GM21423 (cell line): ENCODE measurements at regions not wholly inside any gene's neighbourhood (a gene's known extent, or its start where the extent isn't known, plus 50 kb on each side); places are given as distances from the start of the nearest gene placed in this dataset.

ENCODE experiments used
- ATAC-seq: cut with Tn5 transposase; IDR thresholded peaks from one replicate; pipeline ENCODE4 v1.9.1; 2021; ENCODE audit warnings: mild to moderate bottlenecking, moderate library complexity; ENCODE audit not compliant: unreplicated experiment

- no peak for ATAC-seq
Observed at GRCh38 chr5:133716532-133717183, 104.3 kb upstream of the FSTL4 start.

DNA sequence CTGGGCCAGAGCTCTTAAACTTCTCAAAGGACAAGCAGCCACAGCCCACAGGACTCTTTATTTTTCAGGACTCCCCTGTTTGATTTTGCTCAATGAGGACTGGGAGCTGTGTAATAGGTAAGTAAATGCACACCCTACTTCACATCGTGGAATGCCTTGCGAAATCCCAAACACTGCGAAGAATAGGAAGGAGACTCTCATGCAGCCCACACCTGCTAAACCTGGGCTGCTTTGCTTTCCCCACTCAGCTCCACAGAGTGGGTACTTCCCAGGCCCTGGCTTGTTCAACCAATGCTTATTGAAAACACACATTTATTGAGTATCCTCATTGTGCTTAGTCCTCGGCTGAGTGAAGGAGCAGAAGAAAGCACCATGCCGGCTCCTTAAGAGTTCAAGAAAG, 103.3 kb upstream of the FSTL4 start:
- no peak for ATAC-seq

GRCh38 chr5:133715216-133715615, 102.9 kb upstream of the FSTL4 start:
- no peak for ATAC-seq

DNA sequence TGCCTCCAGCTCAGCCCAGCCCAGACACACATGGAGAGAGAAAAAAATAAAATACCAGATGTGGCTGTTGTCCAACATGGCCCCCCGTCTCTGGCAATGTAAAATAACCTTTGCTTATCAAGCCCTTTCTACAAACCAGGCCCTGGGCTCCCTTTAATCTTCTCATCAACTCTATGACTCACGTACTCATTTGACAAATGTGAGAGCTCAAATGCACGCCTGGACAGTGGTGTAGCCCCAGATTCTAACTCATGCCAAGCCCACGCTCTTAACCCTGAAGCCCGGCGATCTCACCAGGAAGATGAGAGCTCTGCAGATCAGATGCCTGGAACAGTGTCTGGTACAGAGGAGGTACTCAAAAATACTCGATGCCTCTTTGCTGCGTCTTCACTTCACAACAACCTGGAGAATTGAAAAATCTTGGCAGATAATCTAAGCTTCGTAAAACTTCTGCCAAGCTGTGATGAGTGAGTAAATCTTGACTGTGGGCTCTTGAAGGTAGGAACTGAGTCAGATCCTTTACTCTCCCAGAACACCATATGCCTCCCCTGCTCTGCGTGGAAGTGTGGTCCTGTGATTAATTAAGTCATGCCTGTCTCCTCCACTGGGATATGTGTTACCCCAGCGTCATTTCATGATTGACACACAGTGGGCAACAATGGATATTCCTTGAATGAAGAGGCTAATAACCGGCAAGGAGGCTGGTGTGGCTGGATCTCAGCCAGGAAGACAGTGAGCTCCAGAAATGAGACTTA, 102.0 kb upstream of the FSTL4 start:
- no peak for ATAC-seq

DNA sequence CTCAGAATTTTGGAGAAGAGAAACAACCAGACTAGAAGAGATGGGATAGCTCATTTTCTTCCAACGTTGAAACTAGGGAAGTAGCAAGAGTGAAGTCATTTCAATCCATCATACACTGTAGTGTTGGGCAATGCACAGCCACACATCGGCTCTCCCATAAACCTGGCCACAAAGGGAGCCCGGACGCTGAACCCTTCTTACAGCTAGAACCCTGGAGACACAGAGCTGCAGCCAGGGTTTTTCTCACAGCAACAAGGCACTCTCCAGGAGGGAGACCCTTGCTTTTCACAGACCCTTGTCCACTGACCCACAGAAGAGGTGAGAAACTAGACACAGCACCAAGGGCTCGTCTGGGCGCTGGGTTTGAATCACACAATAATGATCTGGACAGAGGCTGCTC, 101.4 kb upstream of the FSTL4 start:
- ATAC-seq: no peak

DNA sequence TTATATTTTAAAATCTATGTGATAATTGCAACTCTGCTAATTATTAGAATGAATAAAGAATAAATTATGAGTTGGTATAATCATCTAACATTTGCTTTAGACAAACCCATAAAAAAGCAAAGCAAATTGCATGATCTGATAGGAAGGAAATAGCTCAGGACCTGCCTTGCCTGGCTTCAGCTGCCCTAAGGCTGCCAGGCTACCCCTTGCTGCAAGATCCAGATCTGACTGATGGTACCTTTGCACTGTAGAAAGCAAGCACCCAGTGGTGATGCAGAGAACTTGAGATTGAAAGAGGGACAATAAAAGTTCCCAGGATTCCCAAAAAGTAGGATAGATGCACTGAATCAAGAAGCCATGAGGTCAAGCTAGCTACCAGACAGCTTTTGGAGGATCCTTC, 100.9 kb upstream of the FSTL4 start:
- no peak for ATAC-seq

DNA sequence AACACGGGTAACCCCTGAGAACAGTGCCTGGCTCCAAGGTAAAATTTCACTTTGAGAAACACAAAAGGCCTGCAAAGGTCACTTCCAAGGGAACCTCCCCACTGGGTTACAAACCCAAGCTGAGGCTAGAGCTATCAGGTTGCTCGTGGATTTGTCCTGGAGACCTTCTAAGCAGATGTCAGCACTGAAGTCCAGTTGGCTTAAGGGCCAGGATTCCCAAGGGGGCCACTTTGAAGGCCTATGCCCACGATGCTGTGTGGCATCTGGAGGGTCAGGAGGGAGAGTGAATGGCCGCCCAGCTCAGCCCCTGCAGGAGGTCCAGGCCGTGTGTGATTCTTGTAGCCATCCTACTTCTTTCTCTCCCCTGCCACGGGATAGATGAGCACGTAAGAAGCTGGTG, 100.2 kb upstream of the FSTL4 start:
- ATAC-seq: no peak

GRCh38 chr5:133709209-133709725, 96.9 kb upstream of the FSTL4 start:
- no peak for ATAC-seq

DNA sequence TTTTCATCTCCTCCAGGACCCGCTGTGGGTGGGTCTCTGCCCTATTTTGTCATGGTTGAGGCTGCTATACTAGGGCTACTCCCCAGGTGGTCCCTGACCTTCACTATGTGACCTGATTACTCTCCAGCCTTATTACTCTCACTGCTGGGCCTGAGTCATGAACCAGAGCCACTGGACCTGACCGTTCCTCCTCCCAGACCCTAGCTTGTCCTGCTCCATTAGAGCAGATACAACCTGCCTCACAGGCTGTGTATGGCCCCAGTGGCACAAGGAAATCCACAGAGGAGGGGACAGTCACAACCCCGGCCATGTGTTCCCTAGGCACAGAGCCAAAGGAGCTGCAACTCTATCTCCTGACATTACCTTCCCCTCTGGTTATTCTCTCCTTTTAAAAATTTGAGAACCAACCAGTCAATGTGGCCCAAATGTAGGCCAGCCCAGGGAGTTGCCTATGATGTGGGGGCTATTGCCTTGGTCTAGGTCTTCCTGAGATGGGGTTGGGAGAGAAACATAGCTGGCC, 96.0 kb upstream of the FSTL4 start:
- no peak for ATAC-seq

DNA sequence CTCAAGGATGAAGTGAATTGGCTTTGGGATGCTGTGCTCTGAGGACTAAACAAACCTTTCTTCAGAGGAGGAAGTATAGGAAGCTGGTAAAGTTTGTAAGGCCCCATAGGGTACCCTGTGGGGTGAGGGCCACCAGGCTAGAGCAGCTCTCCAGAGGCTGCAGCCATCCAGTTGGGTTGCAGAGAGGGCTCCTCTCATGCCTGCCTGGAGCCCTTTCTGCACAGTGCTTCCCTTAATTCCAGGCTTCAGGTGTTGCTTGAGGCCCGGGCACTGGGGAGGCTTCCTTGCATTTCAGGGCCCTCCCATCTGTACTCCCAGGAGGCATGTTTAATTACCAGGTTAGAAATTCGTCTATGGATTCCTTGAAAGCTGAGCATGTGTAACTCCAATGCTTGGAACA, 95.3 kb upstream of the FSTL4 start:
- no peak for ATAC-seq

GRCh38 chr5:133706506-133707430, 94.4 kb upstream of the FSTL4 start:
- no peak for ATAC-seq

DNA sequence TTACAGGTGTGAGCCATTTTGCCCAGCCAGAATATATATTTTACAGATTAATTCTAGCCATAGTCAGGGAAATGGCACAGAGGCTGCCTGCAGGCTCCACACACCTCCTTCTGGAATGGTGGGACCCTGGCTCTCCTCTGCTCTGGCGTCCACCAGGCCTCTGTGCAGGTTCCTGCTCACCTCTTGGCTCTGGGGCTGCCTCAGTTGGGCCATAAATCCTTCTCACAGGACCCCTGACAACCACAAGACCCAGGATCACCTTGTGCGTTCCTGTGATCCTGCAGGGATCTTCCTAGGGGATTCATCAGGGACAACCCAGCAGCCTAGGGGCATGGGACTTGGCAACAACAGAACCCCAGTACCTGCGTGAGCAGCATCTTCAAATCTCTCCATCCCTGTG, 93.0 kb upstream of the FSTL4 start:
- no peak for ATAC-seq

- ATAC-seq: no peak
Observed at GRCh38 chr5:133704411-133704810, 92.1 kb upstream of the FSTL4 start.

DNA sequence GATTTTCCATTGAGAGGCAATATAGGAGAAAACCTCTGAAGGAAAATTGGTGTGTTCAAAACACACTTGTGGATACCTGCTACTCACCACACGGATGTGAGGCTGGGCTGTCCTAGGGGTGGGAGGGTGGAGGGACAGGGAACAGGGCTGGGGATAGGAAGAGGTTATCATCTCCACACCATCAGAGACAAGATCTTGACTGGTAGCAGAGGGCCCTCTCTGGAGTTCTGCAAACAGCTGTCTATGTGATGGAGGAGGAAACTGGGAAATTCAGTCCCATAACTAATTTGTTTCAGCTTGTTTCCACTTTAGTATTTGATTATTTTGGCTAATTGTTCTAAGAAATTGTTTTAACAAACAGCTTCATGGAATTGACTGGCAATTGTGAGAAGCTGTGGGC, 91.6 kb upstream of the FSTL4 start:
- no peak for ATAC-seq

- no peak for ATAC-seq
Observed at GRCh38 chr5:133702791-133703770, 90.7 kb upstream of the FSTL4 start.

GRCh38 chr5:133701871-133702270, 89.5 kb upstream of the FSTL4 start:
- ATAC-seq: no peak

GRCh38 chr5:133700251-133700650, 87.9 kb upstream of the FSTL4 start:
- ATAC-seq: no peak

DNA sequence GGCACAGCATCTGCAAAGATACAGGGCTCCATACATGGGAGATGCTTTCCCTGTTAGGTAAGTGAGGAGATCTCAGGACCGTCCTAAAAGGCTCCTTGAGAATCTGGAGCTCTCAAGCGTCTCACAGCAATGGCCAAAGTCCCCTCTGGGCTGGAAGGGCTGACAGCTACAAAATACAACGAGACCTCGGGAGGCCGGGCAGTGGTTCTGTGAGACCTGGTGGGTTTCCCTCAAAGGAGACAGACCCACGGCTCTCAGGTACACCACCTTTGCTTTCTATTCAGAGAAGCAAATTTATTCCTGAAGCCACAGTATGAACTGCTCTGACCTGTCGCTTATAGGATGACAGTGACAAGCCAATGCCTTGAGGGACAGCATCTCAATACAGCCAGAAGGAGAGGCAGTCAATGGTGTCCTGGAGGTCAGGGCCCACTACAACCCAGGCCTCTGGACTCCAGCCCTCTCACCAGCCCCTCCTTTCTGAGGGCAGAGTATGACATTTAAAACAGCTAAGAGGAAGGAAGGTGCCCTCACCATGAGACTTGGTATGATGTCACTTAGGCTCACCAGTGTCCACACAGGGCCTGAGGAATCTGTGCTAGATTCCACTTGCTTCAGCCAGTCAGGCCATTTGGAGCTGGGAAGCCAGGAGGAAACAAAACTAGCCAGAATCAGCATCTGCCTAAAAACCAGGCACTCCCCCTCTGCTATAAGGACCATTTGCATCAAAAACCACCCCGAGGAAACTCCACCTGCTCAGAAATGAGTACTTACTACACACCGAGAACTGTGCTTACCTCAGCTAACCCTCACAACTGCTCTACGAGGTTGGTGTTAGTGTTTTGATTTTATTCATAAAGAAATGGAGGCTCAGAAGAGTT, 86.5 kb upstream of the FSTL4 start:
- no peak for ATAC-seq

GRCh38 chr5:133698259-133698554, 85.9 kb upstream of the FSTL4 start:
- no peak for ATAC-seq
